Fibroblast of upper back skin (primary cell): ENCODE measurements at regions not wholly inside any gene's neighbourhood (a gene's known extent, or its start where the extent isn't known, plus 50 kb on each side); places are given as distances from the start of the nearest gene placed in this dataset.
"Not testable (repeated sequence)": the region's sequence is repeated elsewhere in the genome, so short reads cannot be mapped to it uniquely, and the experiment has no call there.

Source experiments
- DNase-seq: peaks from one replicate; pipeline ENCODE4 v3.0.0-alpha.2; 2013

GRCh38 chr3:167102071-167102470, 278.0 kb downstream of the ZBBX start:
- DNase-seq, result no peak

GRCh38 chr3:167100651-167101050, 279.4 kb downstream of the ZBBX start:
- DNase-seq, result no peak

- no peak for DNase-seq
These were observed 279.9 kb downstream of the ZBBX start for GRCh38 chr3:167100200-167100599.

GRCh38 chr3:167095976-167096375, 284.1 kb downstream of the ZBBX start:
- DNase-seq, result no peak

- DNase-seq, result no peak
These were observed 285.5 kb downstream of the ZBBX start for GRCh38 chr3:167094632-167095031.

GRCh38 chr3:167091226-167091625, 288.9 kb downstream of the ZBBX start:
- peak; percentile 12 for DNase-seq

- no peak for DNase-seq
These were observed 295.6 kb downstream of the ZBBX start for GRCh38 chr3:167084545-167084944.

GRCh38 chr3:167078070-167078622, 302.0 kb downstream of the ZBBX start:
- DNase-seq, result no peak

- no peak for DNase-seq
These were observed 312.3 kb downstream of the ZBBX start for GRCh38 chr3:167067787-167068161.

GRCh38 chr3:167066977-167067786, 312.9 kb downstream of the ZBBX start:
- no peak for DNase-seq

- no peak for DNase-seq
These were observed 322.5 kb downstream of the ZBBX start for GRCh38 chr3:167057581-167057980.

GRCh38 chr3:167054926-167055325, 325.2 kb downstream of the ZBBX start:
- no peak for DNase-seq

- DNase-seq, result no peak
These were observed 328.7 kb downstream of the ZBBX start for GRCh38 chr3:167051421-167051820.

GRCh38 chr3:167033866-167034265, 346.2 kb downstream of the ZBBX start:
- DNase-seq, result no peak

GRCh38 chr3:167032267-167032876, 347.7 kb downstream of the ZBBX start:
- peak; percentile 57 for DNase-seq

- no peak for DNase-seq
These were observed 348.6 kb downstream of the ZBBX start for GRCh38 chr3:167031364-167032049.

GRCh38 chr3:167030082-167030725, 349.9 kb downstream of the ZBBX start:
- DNase-seq, result no peak

- DNase-seq, result not testable (repeated sequence)
These were observed 360.6 kb downstream of the ZBBX start for GRCh38 chr3:167019503-167019902.

- not testable (repeated sequence) for DNase-seq
These were observed 361.4 kb downstream of the ZBBX start for GRCh38 chr3:167018591-167019111.

- DNase-seq, result no peak
These were observed 367.4 kb downstream of the ZBBX start for GRCh38 chr3:167012691-167013090.

GRCh38 chr3:167008791-167009190, 371.3 kb downstream of the ZBBX start:
- no peak for DNase-seq

- no peak for DNase-seq
These were observed 378.7 kb downstream of the ZBBX start for GRCh38 chr3:167001374-167001773.
